Activated CD4-positive, alpha-beta T cell treated with anti-CD3 and anti-CD28 coated beads for 24 hours (primary cell): ENCODE measurements at regions not wholly inside any gene's neighbourhood (a gene's known extent, or its start where the extent isn't known, plus 50 kb on each side); places are given as distances from the start of the nearest gene placed in this dataset.

ENCODE experiments used
- DNase-seq, 2 donors: peaks; one replicate each; pipeline ENCODE4 v3.0.0-alpha.2; 2020; ENCODE audit warnings: low read depth in 2 of 2

DNA sequence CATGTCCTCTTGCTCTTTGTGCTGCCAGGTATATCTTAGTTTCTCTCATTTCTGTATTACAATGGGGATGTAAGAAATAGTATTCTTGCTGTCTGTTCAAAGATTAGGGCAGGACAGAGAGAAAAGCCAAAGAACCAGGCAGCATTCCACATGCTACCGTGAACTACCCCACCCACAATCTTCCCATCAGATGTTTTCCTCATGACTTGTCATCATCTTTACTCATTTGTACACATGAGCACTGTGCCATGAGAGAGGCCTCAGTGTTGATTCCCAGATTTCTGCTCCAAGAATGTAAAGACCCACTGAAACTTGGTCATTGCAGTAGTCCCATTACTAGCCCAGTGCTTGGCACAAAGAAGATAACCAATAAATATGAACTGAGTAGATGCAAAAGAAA, 354.6 kb upstream of the RASGEF1B start:
- DNase-seq, result no peak

GRCh38 chr4:81818385-81818920, 346.7 kb upstream of the RASGEF1B start:
- DNase-seq, result no peak

DNA sequence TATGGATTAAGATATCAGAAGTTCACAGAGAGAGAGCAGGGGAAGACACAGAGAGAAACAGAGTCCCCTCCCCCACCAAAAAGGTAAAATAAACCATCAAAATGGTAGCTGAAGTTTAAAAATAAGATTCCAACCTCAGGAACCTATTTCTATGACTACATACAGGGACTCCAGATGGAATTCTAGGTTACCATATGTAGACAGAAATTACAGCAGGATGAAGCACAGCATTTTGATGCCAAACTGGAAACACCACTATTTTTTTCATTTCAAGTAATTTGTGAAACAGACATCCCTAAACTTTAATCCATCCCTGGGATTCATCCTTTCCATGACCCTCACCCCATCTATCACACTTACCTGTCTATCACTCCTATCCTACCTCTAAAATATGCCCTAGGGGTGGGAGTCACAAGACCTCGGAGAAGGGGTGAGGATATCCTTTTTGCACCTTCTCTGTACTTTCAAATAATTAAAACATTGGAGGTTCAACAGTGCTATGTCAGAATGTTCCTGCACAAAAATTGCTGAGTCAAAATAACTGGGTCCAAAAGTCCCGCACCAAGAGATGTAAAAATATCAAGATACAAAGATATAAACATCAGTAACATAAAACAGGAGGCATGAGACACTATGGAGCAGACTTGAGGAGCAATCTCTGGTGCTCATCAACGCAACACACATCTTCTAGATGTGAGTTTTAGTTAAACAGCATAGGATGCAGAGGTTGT, 344.5 kb upstream of the RASGEF1B start:
- no peak for DNase-seq

- DNase-seq, result no peak
Observed at GRCh38 chr4:81814987-81815541, 343.4 kb upstream of the RASGEF1B start.

DNA sequence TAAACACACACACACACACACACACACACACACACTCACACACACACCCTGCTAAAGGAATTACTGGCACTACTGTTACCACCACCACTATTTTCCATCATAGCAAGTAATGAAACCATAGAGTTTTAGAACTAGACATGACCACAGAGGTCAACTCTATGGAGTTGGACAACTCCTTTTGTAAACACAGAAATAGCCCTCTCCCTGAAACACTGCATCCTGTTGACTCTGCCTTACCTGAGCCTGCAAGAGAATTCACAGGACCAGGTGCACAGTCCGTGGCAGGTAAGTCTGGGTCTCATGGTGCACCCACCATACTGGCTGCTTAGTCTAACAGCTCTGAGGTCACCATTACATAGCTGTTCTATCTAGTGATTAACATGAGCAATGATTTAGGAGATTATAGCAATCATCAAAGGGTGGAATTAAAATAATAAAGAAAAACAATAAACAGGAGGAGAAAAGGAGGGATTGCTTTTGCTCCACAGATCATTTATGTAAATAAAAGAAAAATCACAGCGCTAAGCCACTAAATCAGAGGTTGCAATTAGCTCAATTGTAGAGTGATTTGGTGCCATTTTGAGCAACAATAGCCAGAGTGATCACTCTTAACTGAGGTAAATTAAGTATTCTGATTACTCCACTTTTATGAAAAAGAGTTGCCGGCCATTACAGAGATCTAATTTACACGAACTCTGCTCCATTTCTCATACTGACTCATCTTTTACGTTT, 340.0 kb upstream of the RASGEF1B start:
- DNase-seq, result no peak

- no peak for DNase-seq
Observed at GRCh38 chr4:81808011-81808672, 336.4 kb upstream of the RASGEF1B start.

GRCh38 chr4:81807386-81807785, 335.7 kb upstream of the RASGEF1B start:
- DNase-seq, result no peak

DNA sequence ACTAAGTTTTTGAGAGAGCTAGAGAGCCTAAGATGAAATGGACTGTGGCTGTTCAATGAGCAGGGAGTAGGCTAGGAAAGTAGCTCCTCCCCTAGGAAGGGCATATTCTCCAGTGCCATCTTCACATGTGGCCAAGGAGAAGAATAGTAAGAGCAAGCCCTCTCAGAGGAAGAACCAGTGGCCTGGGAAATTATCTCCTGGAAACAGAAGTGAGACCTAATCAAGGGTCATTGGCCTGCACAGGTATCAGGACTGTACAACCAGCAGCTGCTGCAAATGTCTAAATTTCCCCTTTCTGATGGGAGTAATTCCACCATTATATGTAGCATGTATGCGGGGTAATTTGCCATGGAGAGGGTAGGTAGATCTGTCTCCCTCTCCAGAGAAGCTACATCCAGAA, 334.8 kb upstream of the RASGEF1B start:
- DNase-seq, result no peak

DNA sequence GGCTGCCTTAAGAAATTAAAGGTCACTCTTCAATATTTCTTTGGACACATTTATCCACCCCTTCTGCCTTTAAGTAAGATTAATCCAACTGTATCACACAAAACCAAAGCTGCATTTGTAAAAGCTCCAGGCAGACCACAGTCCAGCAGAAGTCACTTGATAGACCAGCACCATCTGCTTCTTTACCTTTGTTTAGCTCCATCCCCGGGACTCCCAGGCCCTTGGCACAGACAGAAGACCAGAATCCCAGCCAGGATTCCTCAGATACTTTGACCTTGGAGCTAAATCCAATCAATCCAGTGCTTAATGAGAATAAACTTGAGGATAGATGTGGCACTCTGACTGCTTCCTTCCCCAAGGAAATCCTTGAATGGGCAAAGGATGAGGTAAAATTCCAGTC, 333.1 kb upstream of the RASGEF1B start:
- DNase-seq, result no peak

DNA sequence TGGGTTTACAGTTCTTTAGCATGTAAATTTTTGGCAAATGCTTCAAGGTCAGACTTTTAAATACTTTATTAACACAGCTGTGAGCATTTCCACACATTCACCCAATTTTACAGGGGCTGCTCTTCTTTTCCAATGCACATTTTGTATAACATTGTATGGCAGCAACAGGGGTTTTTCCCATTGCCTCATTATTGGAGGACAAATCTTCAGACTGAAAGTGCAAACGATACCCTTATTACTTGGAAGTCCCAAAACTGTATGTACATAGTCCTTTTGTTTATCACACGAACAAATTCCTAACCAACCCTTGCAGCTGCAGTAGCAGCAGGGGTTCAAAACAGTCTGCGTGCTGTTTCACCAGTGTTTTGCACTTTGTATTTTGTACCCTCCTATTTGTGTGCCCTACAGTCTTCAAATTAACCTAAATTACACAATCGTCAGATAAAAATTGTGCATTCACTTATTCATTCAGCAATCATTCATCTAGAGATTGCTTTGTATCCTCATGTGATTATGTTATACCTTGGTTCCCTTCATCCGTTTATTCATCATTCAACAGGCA, 330.7 kb upstream of the RASGEF1B start:
- no peak for DNase-seq

- DNase-seq, result no peak
Observed at GRCh38 chr4:81799371-81799770, 327.7 kb upstream of the RASGEF1B start.

GRCh38 chr4:81796790-81797528, 325.3 kb upstream of the RASGEF1B start:
- no peak for DNase-seq

- DNase-seq, result no peak
Observed at GRCh38 chr4:81792521-81792920, 320.8 kb upstream of the RASGEF1B start.

GRCh38 chr4:81790477-81790876, 318.8 kb upstream of the RASGEF1B start:
- no peak for DNase-seq

- no peak for DNase-seq
Observed at GRCh38 chr4:81789741-81790399, 318.2 kb upstream of the RASGEF1B start.

DNA sequence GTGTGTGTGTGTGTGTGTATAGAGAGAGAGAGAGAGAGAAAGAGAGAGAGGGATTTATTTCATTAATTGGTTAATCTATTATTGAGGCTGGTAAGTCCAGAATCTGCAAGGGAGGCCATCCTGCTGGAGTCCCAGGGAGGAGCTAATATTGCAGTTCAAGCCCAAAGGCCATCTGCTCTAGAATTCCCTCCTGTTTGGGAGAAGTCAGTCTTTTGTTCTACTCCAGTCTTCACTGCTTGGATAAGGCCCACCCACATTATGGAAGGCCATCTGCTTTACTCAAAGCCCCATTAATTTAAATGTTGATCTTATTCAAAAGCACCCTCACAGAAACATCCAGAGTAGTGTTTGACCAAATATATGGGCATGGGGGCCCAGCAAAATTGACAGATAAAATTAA, 317.5 kb upstream of the RASGEF1B start:
- DNase-seq, result no peak

DNA sequence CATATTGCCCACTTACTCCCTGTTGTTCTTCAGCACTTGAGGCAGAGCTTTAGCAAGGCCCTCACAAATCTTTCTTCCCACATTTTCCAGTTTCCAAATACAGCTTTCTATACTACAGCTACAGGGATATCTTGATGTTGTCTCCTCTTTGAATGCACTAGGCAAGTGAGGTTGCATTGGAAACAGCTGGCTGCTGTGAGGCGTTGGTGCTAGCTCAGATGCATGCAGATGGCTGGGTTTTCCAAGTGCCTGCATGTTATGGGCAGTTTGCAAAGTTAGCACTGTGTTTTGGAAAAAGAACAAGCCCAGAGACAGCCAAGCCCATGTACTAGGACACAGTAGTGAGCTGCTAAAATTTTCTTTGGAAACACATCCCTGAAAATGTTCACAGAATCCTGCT, 315.1 kb upstream of the RASGEF1B start:
- no peak for DNase-seq

- DNase-seq, result no peak
Observed at GRCh38 chr4:81786063-81786763, 314.5 kb upstream of the RASGEF1B start.

- no peak for DNase-seq
Observed at GRCh38 chr4:81785338-81785737, 313.6 kb upstream of the RASGEF1B start.

- DNase-seq, result no peak
Observed at GRCh38 chr4:81783558-81783957, 311.9 kb upstream of the RASGEF1B start.
